BE2C (cell line): ENCODE measurements at regions not wholly inside any gene's neighbourhood (a gene's known extent, or its start where the extent isn't known, plus 50 kb on each side); places are given as distances from the start of the nearest gene placed in this dataset.

ENCODE experiments used
- DNase-seq: peaks from one replicate; pipeline ENCODE4 v3.0.0-alpha.2; 2020
- H3K27me3 ChIP-seq: fragments of 250-450 bp; sonication (Bioruptor Pico); 2 replicates; pipeline ENCODE4 v1.5.1; 2020; ENCODE audit warnings: mild to moderate bottlenecking
- H3K36me3 ChIP-seq: fragments of 250-450 bp; sonication (Bioruptor Pico); 2 replicates; pipeline ENCODE4 v1.5.1; 2020; ENCODE audit warnings: mild to moderate bottlenecking
- H3K4me1 ChIP-seq: fragments of 250-450 bp; sonication (Bioruptor Pico); 2 replicates; pipeline ENCODE4 v1.5.1; 2020
- H3K4me3 ChIP-seq: 2 replicates; pipeline ENCODE4 v1.5.1; 2011; ENCODE audit warnings: low read depth, low read length
- H3K9me3 ChIP-seq: fragments of 250-450 bp; sonication (Bioruptor Pico); 2 replicates; pipeline ENCODE4 v1.5.1; 2020
- TF ChIP-seq, protein P1 (sequence below): IDR thresholded peaks from 2 replicates; pipeline ENCODE4 v1.5.1; 2012; ENCODE audit warnings: mild to moderate bottlenecking, low read depth, low read length

DNA sequence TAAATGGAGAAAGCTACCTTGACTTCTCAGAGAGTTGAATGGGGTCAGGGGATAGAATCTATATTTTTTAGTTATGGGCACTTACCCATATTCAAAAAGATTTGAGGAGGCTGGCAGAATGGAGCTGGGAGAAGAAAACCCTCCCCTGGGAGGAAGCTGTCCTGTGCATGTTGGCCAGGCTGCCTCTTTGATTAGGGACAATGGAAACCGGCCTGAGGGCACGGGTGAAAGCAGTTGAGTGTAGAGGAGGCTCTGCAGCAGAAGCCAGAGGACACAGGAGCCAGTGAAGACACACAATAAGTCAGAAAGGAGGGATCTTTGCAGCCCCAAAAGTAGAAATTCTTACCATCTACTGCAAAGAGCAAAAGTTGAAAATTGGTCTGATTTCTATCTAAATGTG is 66.6 kb upstream of the B3GAT1 start:
- no peak overlapping the region for H3K4me3 ChIP-seq
- DNase-seq, result no peak
- no peaks in the 10 kb centered on the region for H3K4me1 ChIP-seq
- TF ChIP-seq, protein P1, sequence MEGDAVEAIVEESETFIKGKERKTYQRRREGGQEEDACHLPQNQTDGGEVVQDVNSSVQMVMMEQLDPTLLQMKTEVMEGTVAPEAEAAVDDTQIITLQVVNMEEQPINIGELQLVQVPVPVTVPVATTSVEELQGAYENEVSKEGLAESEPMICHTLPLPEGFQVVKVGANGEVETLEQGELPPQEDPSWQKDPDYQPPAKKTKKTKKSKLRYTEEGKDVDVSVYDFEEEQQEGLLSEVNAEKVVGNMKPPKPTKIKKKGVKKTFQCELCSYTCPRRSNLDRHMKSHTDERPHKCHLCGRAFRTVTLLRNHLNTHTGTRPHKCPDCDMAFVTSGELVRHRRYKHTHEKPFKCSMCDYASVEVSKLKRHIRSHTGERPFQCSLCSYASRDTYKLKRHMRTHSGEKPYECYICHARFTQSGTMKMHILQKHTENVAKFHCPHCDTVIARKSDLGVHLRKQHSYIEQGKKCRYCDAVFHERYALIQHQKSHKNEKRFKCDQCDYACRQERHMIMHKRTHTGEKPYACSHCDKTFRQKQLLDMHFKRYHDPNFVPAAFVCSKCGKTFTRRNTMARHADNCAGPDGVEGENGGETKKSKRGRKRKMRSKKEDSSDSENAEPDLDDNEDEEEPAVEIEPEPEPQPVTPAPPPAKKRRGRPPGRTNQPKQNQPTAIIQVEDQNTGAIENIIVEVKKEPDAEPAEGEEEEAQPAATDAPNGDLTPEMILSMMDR, result no peak
- H3K27me3 ChIP-seq, result no peaks in the 10 kb centered on the region; the same call in 1 of the 2 replicates
- H3K36me3 ChIP-seq, result no peaks in the 10 kb centered on the region
- no peaks in the 10 kb centered on the region for H3K9me3 ChIP-seq

DNA sequence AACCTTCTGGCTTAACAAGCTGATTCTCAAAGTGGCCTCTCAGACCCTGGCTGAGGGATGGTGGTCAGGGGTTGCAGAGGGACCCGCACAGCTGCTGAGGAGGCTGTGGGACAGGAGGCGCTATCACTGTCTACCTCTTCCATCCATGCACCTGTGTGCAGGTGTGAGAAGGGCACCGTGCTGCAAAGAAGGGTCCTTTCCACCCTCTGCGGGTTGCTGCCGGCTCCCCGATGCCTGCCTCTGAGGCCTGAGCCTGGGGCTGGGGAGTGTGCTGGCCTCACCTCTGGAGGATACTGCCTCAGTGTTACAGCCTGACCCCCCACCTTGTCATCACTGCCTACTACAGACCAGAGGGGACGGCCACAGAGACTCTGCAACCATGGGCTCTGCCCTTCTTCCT is 66.1 kb upstream of the B3GAT1 start:
- no peaks in the 10 kb centered on the region; the same call in 1 of the 2 replicates for H3K27me3 ChIP-seq
- no peaks in the 10 kb centered on the region for H3K36me3 ChIP-seq
- TF ChIP-seq, protein P1, result no peak
- H3K4me3 ChIP-seq, result no peak overlapping the region
- H3K4me1 ChIP-seq, result no peaks in the 10 kb centered on the region
- no peak for DNase-seq
- H3K9me3 ChIP-seq, result no peaks in the 10 kb centered on the region

DNA sequence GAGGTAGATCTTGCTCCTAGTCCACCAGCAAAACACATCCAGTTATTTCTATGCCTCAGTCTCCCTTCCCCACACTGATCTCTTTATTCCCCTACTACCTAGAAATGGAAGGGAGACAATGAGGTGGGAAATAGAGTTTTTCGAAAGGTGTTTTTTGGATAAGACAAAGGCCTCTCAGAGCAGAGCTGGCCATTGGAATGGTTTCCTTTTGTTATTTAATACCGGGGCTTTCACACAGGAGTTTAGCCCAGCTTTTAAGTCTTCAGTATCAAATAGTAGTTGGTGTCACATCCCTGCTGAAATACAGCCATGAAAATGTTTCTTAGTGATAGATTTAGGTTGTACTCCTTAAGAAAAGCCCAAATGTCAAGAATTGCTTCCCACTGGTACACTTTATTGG is 65.4 kb upstream of the B3GAT1 start:
- no peaks in the 10 kb centered on the region; the same call in 1 of the 2 replicates for H3K27me3 ChIP-seq
- H3K4me3 ChIP-seq, result no peak overlapping the region
- H3K36me3 ChIP-seq, result no peaks in the 10 kb centered on the region
- H3K4me1 ChIP-seq, result no peaks in the 10 kb centered on the region
- no peak for DNase-seq
- H3K9me3 ChIP-seq, result no peaks in the 10 kb centered on the region
- TF ChIP-seq, protein P1, result no peak

DNA sequence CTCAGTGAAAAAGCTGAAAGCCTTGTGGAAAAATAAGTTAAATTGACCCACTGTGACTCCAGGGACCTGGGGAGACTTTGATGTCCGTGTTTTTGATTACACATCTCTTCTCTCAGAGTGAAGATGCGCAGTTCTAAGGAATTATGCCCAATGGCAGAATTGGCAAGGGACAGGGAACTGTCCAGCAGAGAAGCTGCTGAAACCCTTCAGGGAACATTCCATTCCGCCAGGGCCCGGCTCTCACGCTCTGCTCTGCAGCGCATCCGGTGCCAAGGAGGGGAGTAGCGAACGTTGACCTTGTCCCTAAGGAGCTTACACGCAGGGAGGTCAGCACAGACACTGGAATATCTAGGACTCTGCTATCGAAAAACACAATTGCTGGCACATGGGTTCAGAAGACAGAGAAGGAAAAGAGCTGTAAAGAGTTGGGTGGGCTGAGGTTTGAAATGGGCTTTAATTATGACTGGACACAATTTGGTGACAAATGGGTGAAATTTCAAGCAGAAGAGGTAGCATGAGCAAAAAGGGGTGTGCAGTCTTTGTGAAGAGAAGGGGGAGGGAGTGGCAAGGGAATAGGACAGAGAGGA is 64.5 kb upstream of the B3GAT1 start:
- Histone ChIP-seq H3K4me1 (no peaks in the 10 kb centered on the region), H3K4me3 (no peak overlapping the region), H3K36me3 (no peaks in the 10 kb centered on the region), H3K27me3 (no peaks in the 10 kb centered on the region; the same call in 1 of the 2 replicates), H3K9me3 (no peaks in the 10 kb centered on the region)
- TF ChIP-seq, protein P1, result no peak
- DNase-seq, result no peak

DNA sequence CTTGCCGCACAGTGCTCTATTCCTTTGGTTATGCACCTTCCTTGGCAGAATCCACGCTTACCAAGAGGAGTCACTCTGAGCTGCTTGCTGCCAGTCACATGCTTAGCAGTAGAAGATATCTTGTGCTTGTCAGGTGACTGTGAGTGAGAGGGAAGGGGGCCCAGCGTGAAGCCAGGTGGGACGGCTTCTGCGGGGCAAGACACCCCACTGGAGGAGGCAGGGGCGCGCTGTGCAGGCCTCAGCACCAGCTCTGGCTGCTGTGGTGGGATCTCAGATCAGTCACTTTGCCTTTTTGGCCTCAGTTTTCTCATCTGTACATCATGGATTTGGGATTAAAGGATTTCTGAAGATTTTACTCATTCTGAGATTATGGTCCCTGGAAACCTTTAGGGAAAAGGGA is 63.9 kb upstream of the B3GAT1 start:
- DNase-seq, result no peak
- H3K9me3 ChIP-seq, result no peaks in the 10 kb centered on the region
- TF ChIP-seq, protein P1, result no peak
- no peaks in the 10 kb centered on the region for H3K4me1 ChIP-seq
- H3K27me3 ChIP-seq, result peaks cover 4% of the 10 kb centered on the region; the same call in 1 of the 2 replicates
- H3K4me3 ChIP-seq, result no peak overlapping the region
- no peaks in the 10 kb centered on the region for H3K36me3 ChIP-seq

DNA sequence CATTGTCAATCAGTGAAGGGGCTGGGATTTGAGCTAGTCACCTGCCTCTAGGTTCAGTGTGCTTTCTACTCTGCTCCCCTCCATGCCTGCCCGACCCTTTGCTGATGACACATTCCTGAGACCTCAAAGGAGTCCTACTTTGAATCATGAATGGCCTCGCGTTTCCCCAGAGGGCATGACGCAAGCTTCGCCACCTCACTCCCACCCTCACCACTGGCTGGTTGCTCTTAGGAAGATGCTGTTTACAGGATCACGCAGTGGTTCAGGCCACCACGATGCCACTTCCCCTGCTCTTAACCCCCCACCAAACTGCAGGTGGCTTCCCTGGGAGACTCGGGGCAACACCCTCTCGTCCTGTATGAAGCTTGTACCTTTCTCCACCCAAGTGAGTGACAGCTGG is 62.9 kb upstream of the B3GAT1 start:
- TF ChIP-seq, protein P1, result no peak
- Histone ChIP-seq H3K4me1 (no peaks in the 10 kb centered on the region), H3K27me3 (peaks cover 7% of the 10 kb centered on the region; the same call in 1 of the 2 replicates), H3K4me3 (no peak overlapping the region), H3K36me3 (no peaks in the 10 kb centered on the region), H3K9me3 (no peaks in the 10 kb centered on the region)
- DNase-seq, result no peak
